ENCODE measurements at regions not wholly inside any gene's neighbourhood (a gene's known extent, or its start where the extent isn't known, plus 50 kb on each side); places are given as distances from the start of the nearest gene placed in this dataset.

DNA sequence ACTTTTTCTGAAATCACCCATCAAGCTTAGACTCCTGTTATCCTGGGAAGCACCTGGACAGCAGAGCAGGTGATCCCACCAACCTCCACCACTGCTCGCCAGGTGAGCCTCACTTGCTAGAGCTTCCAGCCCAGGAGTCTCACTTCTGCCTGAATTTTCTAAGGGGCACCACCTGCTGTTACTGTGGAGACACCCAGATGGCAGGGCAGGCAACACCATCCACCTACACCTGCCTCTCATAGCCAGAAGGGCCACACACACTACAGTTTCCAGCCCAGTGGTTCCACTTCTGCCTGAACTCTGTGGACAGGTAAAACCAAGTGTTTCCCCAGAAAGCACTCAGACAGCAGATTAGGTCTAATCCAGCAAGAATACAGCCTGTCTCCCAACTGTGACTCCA is 262.0 kb downstream of the ARAP2 start:
- no peaks in the 10 kb centered on the region for H3K9me3 ChIP-seq
- TF ChIP-seq POLR2A (IDR thresholded peaks at IDR 0.05), result no peak
- TF ChIP-seq, protein P1, sequence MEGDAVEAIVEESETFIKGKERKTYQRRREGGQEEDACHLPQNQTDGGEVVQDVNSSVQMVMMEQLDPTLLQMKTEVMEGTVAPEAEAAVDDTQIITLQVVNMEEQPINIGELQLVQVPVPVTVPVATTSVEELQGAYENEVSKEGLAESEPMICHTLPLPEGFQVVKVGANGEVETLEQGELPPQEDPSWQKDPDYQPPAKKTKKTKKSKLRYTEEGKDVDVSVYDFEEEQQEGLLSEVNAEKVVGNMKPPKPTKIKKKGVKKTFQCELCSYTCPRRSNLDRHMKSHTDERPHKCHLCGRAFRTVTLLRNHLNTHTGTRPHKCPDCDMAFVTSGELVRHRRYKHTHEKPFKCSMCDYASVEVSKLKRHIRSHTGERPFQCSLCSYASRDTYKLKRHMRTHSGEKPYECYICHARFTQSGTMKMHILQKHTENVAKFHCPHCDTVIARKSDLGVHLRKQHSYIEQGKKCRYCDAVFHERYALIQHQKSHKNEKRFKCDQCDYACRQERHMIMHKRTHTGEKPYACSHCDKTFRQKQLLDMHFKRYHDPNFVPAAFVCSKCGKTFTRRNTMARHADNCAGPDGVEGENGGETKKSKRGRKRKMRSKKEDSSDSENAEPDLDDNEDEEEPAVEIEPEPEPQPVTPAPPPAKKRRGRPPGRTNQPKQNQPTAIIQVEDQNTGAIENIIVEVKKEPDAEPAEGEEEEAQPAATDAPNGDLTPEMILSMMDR (IDR thresholded peaks at IDR 0.05), result no peak
- no peaks in the 10 kb centered on the region for H3K27me3 ChIP-seq
- no peak for DNase-seq
- H3K27ac ChIP-seq, result no peak overlapping the region
- intact Hi-C loops (cut with DNase I; ENCODE audit: low total_unique reads), result no loop called here
- no peaks in the 10 kb centered on the region for H3K36me3 ChIP-seq (ENCODE audit: low read depth, missing control alignments)
- WGBS, 2 donors, result 86 to 100% methylated on average over 1 of the region's 1 CpG
- H3K4me1 ChIP-seq, result no peaks in the 10 kb centered on the region
- H3K4me3 ChIP-seq, result no peak overlapping the region

DNA sequence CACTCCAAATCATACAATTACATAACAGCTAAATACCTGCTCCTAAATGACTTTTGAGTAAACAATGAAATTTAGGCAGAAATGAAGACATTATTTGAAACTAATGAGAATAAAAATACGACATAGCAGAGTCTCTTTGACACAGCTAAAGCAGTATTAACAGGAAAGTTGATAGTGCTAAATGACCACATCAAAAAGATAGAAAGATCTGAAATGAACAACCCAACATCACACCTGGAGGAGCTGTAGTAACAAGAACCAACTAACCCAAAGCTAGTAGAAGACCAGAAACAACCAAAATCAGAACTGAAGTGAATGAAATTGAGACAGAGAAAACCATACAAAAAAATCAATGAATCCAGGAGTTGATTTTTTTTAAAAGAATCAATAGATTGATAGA is 257.8 kb downstream of the ARAP2 start:
- TF ChIP-seq, protein P1 (IDR thresholded peaks at IDR 0.05), result no peak
- no peak for TF ChIP-seq POLR2A (IDR thresholded peaks at IDR 0.05)
- Histone ChIP-seq H3K9me3 (no peaks in the 10 kb centered on the region), H3K27ac (no peak overlapping the region), H3K4me3 (no peak overlapping the region), H3K27me3 (no peaks in the 10 kb centered on the region), H3K36me3 (ENCODE audit: low read depth, missing control alignments) (no peaks in the 10 kb centered on the region), H3K4me1 (no peaks in the 10 kb centered on the region)
- intact Hi-C loops (cut with DNase I; ENCODE audit: low total_unique reads), result no loop called here
- no peak for DNase-seq
- 94 to 100% methylated on average over 1 of the region's 1 CpG for WGBS, 2 donors

- intact Hi-C loops (cut with DNase I; ENCODE audit: low total_unique reads), result no loop called here
- Histone ChIP-seq H3K27me3 (no peaks in the 10 kb centered on the region), H3K9me3 (no peaks in the 10 kb centered on the region), H3K4me1 (no peaks in the 10 kb centered on the region), H3K36me3 (ENCODE audit: low read depth, missing control alignments) (no peaks in the 10 kb centered on the region), H3K4me3 (no peak overlapping the region), H3K27ac (no peak overlapping the region)
- TF ChIP-seq, protein P1 (IDR thresholded peaks at IDR 0.05), result no peak
- no peak for TF ChIP-seq POLR2A (IDR thresholded peaks at IDR 0.05)
- 58 to 63% methylated on average over 2 of the region's 2 CpGs for WGBS, 2 donors
- DNase-seq, result no peak
These were observed 250.7 kb downstream of the ARAP2 start for GRCh38 chr4:35993606-35994005.

- Histone ChIP-seq H3K9me3 (no peaks in the 10 kb centered on the region), H3K36me3 (ENCODE audit: low read depth, missing control alignments) (no peaks in the 10 kb centered on the region)
- TF ChIP-seq POLR2A (IDR thresholded peaks at IDR 0.05), result no peak
- TF ChIP-seq, protein P1 (IDR thresholded peaks at IDR 0.05), result no peak
These were observed 243.3 kb downstream of the ARAP2 start for GRCh38 chr4:36000941-36001557.

GRCh38 chr4:36003051-36003450 is 241.3 kb downstream of the ARAP2 start:
- no peaks in the 10 kb centered on the region for H3K27me3 ChIP-seq
- intact Hi-C loops (cut with DNase I; ENCODE audit: low total_unique reads), result no loop called here
- no peaks in the 10 kb centered on the region for H3K9me3 ChIP-seq
- H3K27ac ChIP-seq, result no peak overlapping the region
- TF ChIP-seq, protein P1 (IDR thresholded peaks at IDR 0.05), result no peak
- no peak for TF ChIP-seq POLR2A (IDR thresholded peaks at IDR 0.05)
- H3K36me3 ChIP-seq (ENCODE audit: low read depth, missing control alignments), result no peaks in the 10 kb centered on the region
- no peak for DNase-seq
- H3K4me3 ChIP-seq, result no peak overlapping the region
- no peaks in the 10 kb centered on the region for H3K4me1 ChIP-seq
- 69 to 80% methylated on average over 12 of the region's 12 CpGs for WGBS, 2 donors

More at GRCh38 chr4:36000941-36001557, 243.3 kb downstream of the ARAP2 start:
- Histone ChIP-seq H3K4me1 (no peaks in the 10 kb centered on the region), H3K4me3 (no peak overlapping the region), H3K27ac (no peak overlapping the region), H3K27me3 (no peaks in the 10 kb centered on the region)
- no peak for DNase-seq
- intact Hi-C loops (cut with DNase I; ENCODE audit: low total_unique reads), result no loop called here
- WGBS, 2 donors, result 56 to 72% methylated on average over 3 of the region's 3 CpGs
